ENCODE measurements at regions not wholly inside any gene's neighbourhood (a gene's known extent, or its start where the extent isn't known, plus 50 kb on each side); places are given as distances from the start of the nearest gene placed in this dataset.

DNA sequence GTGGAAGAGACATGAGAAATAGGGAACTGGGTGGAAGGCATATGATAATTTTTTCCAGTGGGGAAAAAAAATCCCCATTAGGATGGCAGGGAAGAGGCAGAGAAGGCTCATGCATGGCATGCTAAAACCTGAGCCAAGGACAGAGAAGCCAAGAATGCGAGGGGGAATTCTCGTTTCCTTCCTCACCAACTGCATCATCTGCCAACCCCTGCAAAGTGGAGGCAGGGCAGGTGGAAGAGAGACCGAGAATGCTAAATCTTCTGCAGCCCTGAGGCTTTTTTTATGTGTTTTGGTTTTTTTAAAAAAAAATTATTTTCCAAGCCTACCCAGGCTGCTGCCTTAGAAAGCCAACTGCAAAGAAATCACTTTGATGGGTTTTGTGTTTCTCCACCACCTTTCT, 54.3 kb upstream of the CCDC174 start:
- no peak overlapping the region for H3K9ac ChIP-seq (ENCODE audit: low read depth, low read length)
- H2BK15ac ChIP-seq (ENCODE audit: low read depth, low read length), result no peak overlapping the region
- H3K18ac ChIP-seq (ENCODE audit: low read depth, low read length), result no peak overlapping the region
- H2AFZ ChIP-seq (replicated peaks; ENCODE audit: low read length, poor library complexity), result no peak overlapping the region
- H4K8ac ChIP-seq (ENCODE audit: low read depth in 2 of 2, low read length in 2 of 2), result no peak overlapping the region
- no peak overlapping the region for H3K4me3 ChIP-seq (ENCODE audit: insufficient read depth, low read depth, low read length)
- WGBS, 2 experiments (ENCODE audit: extremely low coverage in 2 of 2, insufficient read length in 1 of 2), result no CpG with 5 or more reads among the region's 3 CpGs
- POLR2A ChIA-PET (ENCODE audit: unreplicated experiment), result no interaction called here
- H3K9me1 ChIP-seq (ENCODE audit: insufficient read depth, low read length), result no peaks in the 10 kb centered on the region
- H3K79me1 ChIP-seq (ENCODE audit: low read depth in 1 of 2, low read length in 2 of 2), result no peaks in the 10 kb centered on the region
- no peak overlapping the region for H4K5ac ChIP-seq (ENCODE audit: low read depth, low read length)
- H3K4me2 ChIP-seq (ENCODE audit: low read depth, low read length), result no peak overlapping the region
- CTCF ChIA-PET, result no interaction called here
- H4K20me1 ChIP-seq (ENCODE audit: insufficient read depth, low read length), result no peaks in the 10 kb centered on the region
- in situ Hi-C loops (cut with MboI; ENCODE audit: low sequenced_read_pairs) (no loop called here), dilution Hi-C loops (cut with HindIII; ENCODE audit: low sequenced_read_pairs, unreplicated experiment) (no loop called here), intact Hi-C loops (cut with micrococcal nuclease) (no loop called here)
- H3K56ac ChIP-seq (ENCODE audit: extremely low read depth, insufficient read depth, low read length), result no peak overlapping the region
- H3K36me3 ChIP-seq (ENCODE audit: control insufficient read depth, insufficient read depth, low read length), result no peaks in the 10 kb centered on the region
- no peak overlapping the region for H2BK20ac ChIP-seq (ENCODE audit: low read depth, low read length)
- no peak overlapping the region for H2AK9ac ChIP-seq (replicated peaks; ENCODE audit: low read depth, low read length, poor library complexity)
- no peak overlapping the region for H3K27ac ChIP-seq (ENCODE audit: insufficient read depth, low read length)
- H3K9me3 ChIP-seq (ENCODE audit: control insufficient read depth, insufficient read depth, low read length), result no peaks in the 10 kb centered on the region
- no peak overlapping the region for H2BK120ac ChIP-seq (ENCODE audit: low read depth, low read length)
- no peak overlapping the region for H3K14ac ChIP-seq (replicated peaks; ENCODE audit: low read depth, low read length)
- H2BK5ac ChIP-seq (ENCODE audit: low read depth, low read length, poor library complexity, severe bottlenecking), result no peak overlapping the region
- DNase-seq, result no peak
- no peak overlapping the region for H2AK5ac ChIP-seq (ENCODE audit: low read depth, low read length)
- no peak for ATAC-seq (ENCODE audit: low read depth)
- no peaks in the 10 kb centered on the region for H3K4me1 ChIP-seq (ENCODE audit: control insufficient read depth, insufficient read depth, low read length)
- H3K4ac ChIP-seq (ENCODE audit: low read depth, low read length), result no peak overlapping the region
- H4K91ac ChIP-seq (ENCODE audit: insufficient read depth, low read depth, low read length), result no peak overlapping the region
- H3K27me3 ChIP-seq (ENCODE audit: control insufficient read depth, insufficient read depth, low read length), result peaks cover 29% of the 10 kb centered on the region
- TF ChIP-seq, protein P1, sequence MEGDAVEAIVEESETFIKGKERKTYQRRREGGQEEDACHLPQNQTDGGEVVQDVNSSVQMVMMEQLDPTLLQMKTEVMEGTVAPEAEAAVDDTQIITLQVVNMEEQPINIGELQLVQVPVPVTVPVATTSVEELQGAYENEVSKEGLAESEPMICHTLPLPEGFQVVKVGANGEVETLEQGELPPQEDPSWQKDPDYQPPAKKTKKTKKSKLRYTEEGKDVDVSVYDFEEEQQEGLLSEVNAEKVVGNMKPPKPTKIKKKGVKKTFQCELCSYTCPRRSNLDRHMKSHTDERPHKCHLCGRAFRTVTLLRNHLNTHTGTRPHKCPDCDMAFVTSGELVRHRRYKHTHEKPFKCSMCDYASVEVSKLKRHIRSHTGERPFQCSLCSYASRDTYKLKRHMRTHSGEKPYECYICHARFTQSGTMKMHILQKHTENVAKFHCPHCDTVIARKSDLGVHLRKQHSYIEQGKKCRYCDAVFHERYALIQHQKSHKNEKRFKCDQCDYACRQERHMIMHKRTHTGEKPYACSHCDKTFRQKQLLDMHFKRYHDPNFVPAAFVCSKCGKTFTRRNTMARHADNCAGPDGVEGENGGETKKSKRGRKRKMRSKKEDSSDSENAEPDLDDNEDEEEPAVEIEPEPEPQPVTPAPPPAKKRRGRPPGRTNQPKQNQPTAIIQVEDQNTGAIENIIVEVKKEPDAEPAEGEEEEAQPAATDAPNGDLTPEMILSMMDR (conservative IDR thresholded peaks at IDR 0.05; ENCODE audit: low read depth, low read length), result no peak
- TF ChIP-seq RFX5 (IDR thresholded peaks at IDR 0.05; ENCODE audit: low read depth, low read length) (no peak), CHD1 (IDR thresholded peaks at IDR 0.05; ENCODE audit: low read depth, low read length) (no peak), RCOR1 (IDR thresholded peaks at IDR 0.05; ENCODE audit: insufficient replicate concordance, low read length) (no peak), FOS (IDR thresholded peaks at IDR 0.05; ENCODE audit: low read depth, low read length) (no peak), NFE2L2 (IDR thresholded peaks at IDR 0.05; ENCODE audit: low read depth, low read length) (no peak), MAFK (IDR thresholded peaks at IDR 0.05; ENCODE audit: low read depth, low read length) (no peak), CEBPB (IDR thresholded peaks at IDR 0.05; ENCODE audit: low read depth, low read length) (no peak), RAD21 (IDR thresholded peaks at IDR 0.05; ENCODE audit: low read length) (no peak), SMC3 (IDR thresholded peaks at IDR 0.05; ENCODE audit: low read depth, low read length) (no peak), MXI1 (IDR thresholded peaks at IDR 0.05; ENCODE audit: borderline replicate concordance, low read depth, low read length) (no peak), MAZ (IDR thresholded peaks at IDR 0.05; ENCODE audit: borderline replicate concordance, low read depth, low read length) (no peak), POLR2A (IDR thresholded peaks at IDR 0.05; ENCODE audit: low read depth, low read length) (no peak), BHLHE40 (IDR thresholded peaks at IDR 0.05; ENCODE audit: low read depth, low read length) (no peak)
- TF ChIP-seq, protein P2, sequence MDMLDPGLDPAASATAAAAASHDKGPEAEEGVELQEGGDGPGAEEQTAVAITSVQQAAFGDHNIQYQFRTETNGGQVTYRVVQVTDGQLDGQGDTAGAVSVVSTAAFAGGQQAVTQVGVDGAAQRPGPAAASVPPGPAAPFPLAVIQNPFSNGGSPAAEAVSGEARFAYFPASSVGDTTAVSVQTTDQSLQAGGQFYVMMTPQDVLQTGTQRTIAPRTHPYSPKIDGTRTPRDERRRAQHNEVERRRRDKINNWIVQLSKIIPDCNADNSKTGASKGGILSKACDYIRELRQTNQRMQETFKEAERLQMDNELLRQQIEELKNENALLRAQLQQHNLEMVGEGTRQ (IDR thresholded peaks at IDR 0.05; ENCODE audit: low read depth, low read length), result no peak
- TF ChIP-seq, protein P3, sequence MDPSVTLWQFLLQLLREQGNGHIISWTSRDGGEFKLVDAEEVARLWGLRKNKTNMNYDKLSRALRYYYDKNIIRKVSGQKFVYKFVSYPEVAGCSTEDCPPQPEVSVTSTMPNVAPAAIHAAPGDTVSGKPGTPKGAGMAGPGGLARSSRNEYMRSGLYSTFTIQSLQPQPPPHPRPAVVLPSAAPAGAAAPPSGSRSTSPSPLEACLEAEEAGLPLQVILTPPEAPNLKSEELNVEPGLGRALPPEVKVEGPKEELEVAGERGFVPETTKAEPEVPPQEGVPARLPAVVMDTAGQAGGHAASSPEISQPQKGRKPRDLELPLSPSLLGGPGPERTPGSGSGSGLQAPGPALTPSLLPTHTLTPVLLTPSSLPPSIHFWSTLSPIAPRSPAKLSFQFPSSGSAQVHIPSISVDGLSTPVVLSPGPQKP (IDR thresholded peaks at IDR 0.05; ENCODE audit: borderline replicate concordance, low read depth, low read length), result no peak
- BruUV-seq (replicated peaks), result no TSS peak
- H3K23ac ChIP-seq (ENCODE audit: low read depth, low read length), result no peak overlapping the region

All from IMR-90 (cell line).